HepG2 (cell line): ENCODE measurements at regions not wholly inside any gene's neighbourhood (a gene's known extent, or its start where the extent isn't known, plus 50 kb on each side); places are given as distances from the start of the nearest gene placed in this dataset.

Experiments used
- ATAC-seq: fragments of 200-7000 bp; cut with Tn5 transposase; 3 replicates; pipeline ENCODE4 v1.9.1; 2020; ENCODE audit warnings: mild to moderate bottlenecking, moderate library complexity
- BruUV-seq: library from RNA; stranded (reverse); fragments of 400-500 nt; replicated peaks from 2 replicates; lab custom pipeline; 2021; lab: Mats Ljungman, UMichigan
- CTCF ChIA-PET: fragments of 300-600 bp; formaldehyde crosslinking; extraction: SDS; loops from one replicate; lab custom pipeline; 2021; ENCODE audit warnings: low total read pairs, inconsistent platforms, low intra/inter-chr PET ratio; lab: Yijun Ruan, JAX
- POLR2A ChIA-PET: fragments of 350-600 bp; sonication (Branson Sonifier 250); formaldehyde crosslinking; loops from one replicate; lab custom pipeline; 2020; ENCODE audit warnings: antibody characterized with exemption, inconsistent platforms; lab: Yijun Ruan, JAX
- DNase-seq: peaks from one replicate; pipeline ENCODE4 v3.0.0-alpha.2; 2015; ENCODE audit warnings: low spot score
- FAIRE-seq: peaks from 3 replicates; lab custom pipeline; 2011; peaks lifted over from hg19 to GRCh38; lab: Jason Lieb, UNC
- H2AFZ ChIP-seq: one replicate; pipeline ENCODE4 v1.6.1; 2011; ENCODE audit warnings: low read length, inconsistent platforms
- H3K27ac ChIP-seq: fragments of 300-600 bp; 3 replicates; pipeline ENCODE4 v1.8.0; 2011; ENCODE audit warnings: mixed run types, mild to moderate bottlenecking, mixed read lengths, low read length, inconsistent platforms; ENCODE audit not compliant: insufficient read depth; ENCODE audit errors: extremely low read length
- H3K27me3 ChIP-seq, 2 experiments: fragments of 200-600 bp in 1 of 2; 2 replicates in 1 of 2; 3 replicates in 1 of 2; pipeline versions ENCODE4 v1.6.0 to v1.8.0; 2011; ENCODE audit warnings: low read length in 2 of 2, mild to moderate bottlenecking in 2 of 2, moderate library complexity in 2 of 2, inconsistent platforms in 1 of 2; ENCODE audit not compliant: insufficient read depth in 2 of 2, control insufficient read depth in 1 of 2
- H3K36me3 ChIP-seq, 2 experiments: fragments of 200-600 bp in 1 of 2; replicated peaks in 1 of 2; 2 replicates in 1 of 2; 3 replicates in 1 of 2; pipeline versions ENCODE4 v1.5.1 to v1.8.0; 2011; ENCODE audit warnings: low read length in 2 of 2, inconsistent platforms in 1 of 2; ENCODE audit not compliant: insufficient read depth in 2 of 2, control insufficient read depth in 1 of 2
- H3K4me1 ChIP-seq: 2 replicates; pipeline ENCODE4 v1.5.1; 2012; ENCODE audit warnings: low read length, inconsistent platforms; ENCODE audit not compliant: insufficient read depth
- H3K4me2 ChIP-seq: 2 replicates; pipeline ENCODE4 v1.6.0; 2011; ENCODE audit warnings: low read depth, low read length, inconsistent platforms
- H3K4me3 ChIP-seq, 3 experiments: fragments of 200-600 bp in 1 of 3; sonication (generic), shearing (Covaris generic) in 1 of 3; replicated peaks in 1 of 3; 2 replicates each; pipeline ENCODE4 v1.5.1; 2011 to 2016; ENCODE audit warnings: low read length in 3 of 3, inconsistent platforms in 2 of 3, low read depth in 2 of 3, mild to moderate bottlenecking in 2 of 3, control low read depth in 1 of 3, mixed read lengths in 1 of 3; ENCODE audit not compliant: insufficient read depth in 1 of 3
- H3K79me2 ChIP-seq: one replicate; pipeline ENCODE4 v1.6.1; 2011; ENCODE audit warnings: low read length, inconsistent platforms; ENCODE audit not compliant: insufficient read depth
- H3K9ac ChIP-seq: 2 replicates; pipeline ENCODE4 v1.6.0; 2011; ENCODE audit warnings: mild to moderate bottlenecking, low read depth, low read length, inconsistent platforms; ENCODE audit not compliant: insufficient read depth
- H3K9me3 ChIP-seq: 2 replicates; pipeline ENCODE4 v1.5.1; 2012; ENCODE audit warnings: mild to moderate bottlenecking, low read length
- H4K20me1 ChIP-seq: 2 replicates; pipeline ENCODE4 v1.6.0; 2011; ENCODE audit warnings: inconsistent platforms, mild to moderate bottlenecking, low read length, moderate library complexity; ENCODE audit not compliant: insufficient read depth
- ATAD3A ChIP-seq: sonication (generic); formaldehyde crosslinking; IDR thresholded peaks from 2 replicates; pipeline ENCODE4 v1.4.0; 2020; ENCODE audit warnings: missing genetic modification reagents
- ATF4 ChIP-seq, 2 experiments: fragments of 450-650 bp in 1 of 2; sonication (generic) in 1 of 2; formaldehyde crosslinking; IDR thresholded peaks; 2 replicates each; pipeline versions ENCODE4 v1.5.0 to v1.8.0; 2020 to 2022; ENCODE audit warnings: mild to moderate bottlenecking in 1 of 2, missing genetic modification reagents in 1 of 2
- ATF5 ChIP-seq: sonication (generic); formaldehyde crosslinking; IDR thresholded peaks from 2 replicates; pipeline ENCODE4 v1.4.0; 2020; ENCODE audit warnings: mild to moderate bottlenecking, low read depth, missing genetic modification reagents
- FOXJ3 ChIP-seq: sonication (generic); formaldehyde crosslinking; IDR thresholded peaks from 2 replicates; pipeline ENCODE4 v1.4.0; 2020; ENCODE audit warnings: missing genetic modification reagents, mild to moderate bottlenecking, borderline replicate concordance
- FOXP1 ChIP-seq, 2 experiments: fragments of 450-650 bp in 1 of 2; IDR thresholded peaks; 2 replicates each; pipeline ENCODE4 v1.6.1; 2017 to 2018; ENCODE audit warnings: antibody characterized with exemption in 1 of 2
- HES4 ChIP-seq: sonication (generic); formaldehyde crosslinking; IDR thresholded peaks from 2 replicates; pipeline ENCODE4 v1.9.0; 2021; ENCODE audit warnings: mild to moderate bottlenecking, missing genetic modification reagents, borderline replicate concordance
- KLF15 ChIP-seq: sonication (generic); formaldehyde crosslinking; IDR thresholded peaks from 2 replicates; pipeline ENCODE4 v1.8.1; 2023; ENCODE audit warnings: borderline replicate concordance, mild to moderate bottlenecking, inconsistent platforms, missing genetic modification reagents, mixed read lengths
- LCORL ChIP-seq, 2 experiments: fragments of 450-650 bp in 1 of 2; sonication (generic) in 1 of 2; formaldehyde crosslinking in 1 of 2; IDR thresholded peaks; 2 replicates each; pipeline versions ENCODE4 v1.5.0 to v1.6.1; 2017 to 2020; ENCODE audit warnings: antibody characterized with exemption in 1 of 2, missing genetic modification reagents in 1 of 2
- MEIS1 ChIP-seq: sonication (generic); formaldehyde crosslinking; IDR thresholded peaks from 2 replicates; pipeline ENCODE4 v1.9.0; 2021; ENCODE audit warnings: mild to moderate bottlenecking, missing genetic modification reagents, moderate library complexity, borderline replicate concordance
- PLSCR1 ChIP-seq: sonication (generic); formaldehyde crosslinking; IDR thresholded peaks from 2 replicates; pipeline ENCODE4 v1.5.0; 2020; ENCODE audit warnings: missing genetic modification reagents, mild to moderate bottlenecking, borderline replicate concordance
- RAD21 ChIP-seq: fragments of 450-650 bp; formaldehyde crosslinking; IDR thresholded peaks from 2 replicates; pipeline ENCODE4 v1.5.0; 2020; ENCODE audit warnings: mild to moderate bottlenecking
- TMF1 ChIP-seq: sonication (generic); formaldehyde crosslinking; IDR thresholded peaks from 2 replicates; pipeline ENCODE4 v1.8.1; 2022; ENCODE audit warnings: low read depth, missing genetic modification reagents
- TSC22D2 ChIP-seq: sonication (generic); formaldehyde crosslinking; IDR thresholded peaks from 2 replicates; pipeline ENCODE4 v1.5.1; 2020; ENCODE audit warnings: missing genetic modification reagents, mild to moderate bottlenecking, borderline replicate concordance
- ZBTB8A ChIP-seq: sonication (generic); formaldehyde crosslinking; IDR thresholded peaks from 2 replicates; pipeline ENCODE4 v1.4.0; 2020; ENCODE audit warnings: mild to moderate bottlenecking, low read depth, missing genetic modification reagents, borderline replicate concordance
- ZNF460 ChIP-seq: sonication (generic); formaldehyde crosslinking; IDR thresholded peaks from 2 replicates; pipeline ENCODE4 v1.5.1; 2020; ENCODE audit warnings: missing genetic modification reagents, mild to moderate bottlenecking, borderline replicate concordance
- ZNF672 ChIP-seq: sonication (generic); formaldehyde crosslinking; IDR thresholded peaks from 2 replicates; pipeline ENCODE4 v1.8.1; 2022; ENCODE audit warnings: missing genetic modification reagents
- ZNF704 ChIP-seq: sonication (generic); formaldehyde crosslinking; IDR thresholded peaks from 2 replicates; pipeline ENCODE4 v1.8.1; 2023; ENCODE audit warnings: mild to moderate bottlenecking, inconsistent platforms, moderate library complexity, missing genetic modification reagents, borderline replicate concordance
- ZNF781 ChIP-seq: sonication (generic); formaldehyde crosslinking; IDR thresholded peaks from 2 replicates; pipeline ENCODE4 v1.5.1; 2020; ENCODE audit warnings: borderline replicate concordance, mild to moderate bottlenecking, missing genetic modification reagents; ENCODE audit errors: not compliant biosample characterization
- ZNF790 ChIP-seq: sonication (generic); formaldehyde crosslinking; IDR thresholded peaks from 2 replicates; pipeline ENCODE4 v1.8.0; 2022; ENCODE audit warnings: missing genetic modification reagents, mild to moderate bottlenecking, borderline replicate concordance
- WGBS: methylation state at CpG from one replicate; pipeline ENCODE4 v1.1.6; 2017; ENCODE audit warnings: low lambda C conversion rate; 5-methylcytosine and 5-hydroxymethylcytosine counted together
- in situ Hi-C: cut with HindIII; loops from 2 replicates; pipeline ENCODE4 v1.10.0; 2017; ENCODE audit warnings: low pct_unique_long_range_greater_than_20kb; ENCODE audit not compliant: extremely low pct_ligation_motif_present
- intact Hi-C: fragments of 100-400 bp; cut with micrococcal nuclease; formaldehyde crosslinking; loops from one replicate; pipeline ENCODE4 v1.10.0; 2022; ENCODE audit not compliant: unreplicated experiment

- TF ChIP-seq ZNF704 (CRISPR knock-in tag) (no peak), FOXJ3 (CRISPR knock-in tag) (no peak), TMF1 (no peak), ZNF781 (CRISPR knock-in tag) (no peak), ZBTB8A (CRISPR knock-in tag) (no peak)
Observed at GRCh38 chr7:26526265-26526587, 234.6 kb downstream of the SNX10 start (continued).

GRCh38 chr7:26531926-26532325 is 240.3 kb downstream of the SNX10 start:
- no peak overlapping the region for H3K4me3 ChIP-seq
- H3K4me2 ChIP-seq, result no peak overlapping the region
- no peaks in the 10 kb centered on the region for H4K20me1 ChIP-seq
- in situ Hi-C loops (no loop called here), intact Hi-C loops (no loop called here)
- ATAC-seq, result no peak
- WGBS, result 0% methylated on average over 1 of the region's 1 CpG
- FAIRE-seq, result no peak
- ChIA-PET POLR2A (no interaction called here), CTCF (no interaction called here)
- H3K36me3 ChIP-seq, result no peaks in the 10 kb centered on the region
- no peak for DNase-seq
- H3K9ac ChIP-seq, result no peak overlapping the region
- no peaks in the 10 kb centered on the region for H3K79me2 ChIP-seq
- no TSS peak for BruUV-seq
- no peak overlapping the region for H2AFZ ChIP-seq
- H3K4me1 ChIP-seq, result no peaks in the 10 kb centered on the region
- no peaks in the 10 kb centered on the region for H3K9me3 ChIP-seq
- no peak overlapping the region for H3K27ac ChIP-seq
- peaks cover 0 to 28% of the 10 kb centered on the region in 2 experiments; a peak in 3 of 5 replicates for H3K27me3 ChIP-seq
- TF ChIP-seq ATF4 (CRISPR knock-in tag; IDR thresholded peaks at IDR 0.05) (no peak), ATAD3A (CRISPR knock-in tag) (no peak), TSC22D2 (no peak), ZNF460 (CRISPR knock-in tag) (no peak), HES4 (no peak), ZNF672 (CRISPR knock-in tag) (no peak), LCORL (IDR thresholded peaks at IDR 0.05) (no peak), LCORL (CRISPR knock-in tag; IDR thresholded peaks at IDR 0.05) (no peak), RAD21 (CRISPR knock-in tag) (no peak), KLF15 (no peak), FOXP1 (IDR thresholded peaks at IDR 0.05) (no peak), FOXP1 (CRISPR knock-in tag; IDR thresholded peaks at IDR 0.05) (no peak), ATF5 (no peak), PLSCR1 (CRISPR knock-in tag) (no peak), ZNF790 (CRISPR knock-in tag) (no peak), MEIS1 (CRISPR knock-in tag) (no peak)
